ENCODE measurements at regions not wholly inside any gene's neighbourhood (a gene's known extent, or its start where the extent isn't known, plus 50 kb on each side); places are given as distances from the start of the nearest gene placed in this dataset.

- no peak overlapping the region for H3K4me3 ChIP-seq (ENCODE audit: low read depth, low read length)
- no peaks in the 10 kb centered on the region for H3K36me3 ChIP-seq (ENCODE audit: insufficient read depth)
- no peak for DNase-seq (ENCODE audit: extremely low spot score)
- H3K27ac ChIP-seq (ENCODE audit: low read depth): no peak overlapping the region
- peaks cover 1% of the 10 kb centered on the region for H3K4me1 ChIP-seq (ENCODE audit: insufficient read depth)
- 71% methylated on average over 8 of the region's 8 CpGs for WGBS
These were observed 106.8 kb upstream of the NECTIN1 start for GRCh38 chr11:119835753-119836152.

- H3K4me3 ChIP-seq (ENCODE audit: low read depth, low read length): no peak overlapping the region
- peak; percentile 51 for DNase-seq (ENCODE audit: extremely low spot score)
- 50% methylated on average over 11 of the region's 11 CpGs for WGBS
- H3K4me1 ChIP-seq (ENCODE audit: insufficient read depth): peaks cover 1% of the 10 kb centered on the region
- H3K27ac ChIP-seq (ENCODE audit: low read depth): no peak overlapping the region
- no peaks in the 10 kb centered on the region for H3K36me3 ChIP-seq (ENCODE audit: insufficient read depth)
These were observed 103.4 kb upstream of the NECTIN1 start for GRCh38 chr11:119832202-119832935.

- H3K36me3 ChIP-seq (ENCODE audit: insufficient read depth): no peaks in the 10 kb centered on the region
- H3K27ac ChIP-seq (ENCODE audit: low read depth): no peak overlapping the region
- no peak overlapping the region for H3K4me3 ChIP-seq (ENCODE audit: low read depth, low read length)
- DNase-seq (ENCODE audit: extremely low spot score): no peak
- 80% methylated on average over 7 of the region's 7 CpGs for WGBS
- H3K4me1 ChIP-seq (ENCODE audit: insufficient read depth): peaks cover 1% of the 10 kb centered on the region
These were observed 102.0 kb upstream of the NECTIN1 start for GRCh38 chr11:119831011-119831410.

GRCh38 chr11:119830400-119830799 lies 101.4 kb upstream of the NECTIN1 start:
- Histone ChIP-seq H3K36me3 (ENCODE audit: insufficient read depth) (no peaks in the 10 kb centered on the region), H3K27ac (ENCODE audit: low read depth) (no peak overlapping the region), H3K4me1 (ENCODE audit: insufficient read depth) (peaks cover 1% of the 10 kb centered on the region), H3K4me3 (ENCODE audit: low read depth, low read length) (no peak overlapping the region)
- WGBS: 90% methylated on average over 6 of the region's 6 CpGs
- DNase-seq (ENCODE audit: extremely low spot score): no peak

- no peak for DNase-seq (ENCODE audit: extremely low spot score)
- peaks cover 1% of the 10 kb centered on the region for H3K4me1 ChIP-seq (ENCODE audit: insufficient read depth)
- H3K36me3 ChIP-seq (ENCODE audit: insufficient read depth): no peaks in the 10 kb centered on the region
- no peak overlapping the region for H3K4me3 ChIP-seq (ENCODE audit: low read depth, low read length)
- WGBS: 61% methylated on average over 3 of the region's 3 CpGs
- no peak overlapping the region for H3K27ac ChIP-seq (ENCODE audit: low read depth)
These were observed 100.4 kb upstream of the NECTIN1 start for GRCh38 chr11:119829402-119829801.

GRCh38 chr11:119828819-119829218 lies 99.8 kb upstream of the NECTIN1 start:
- Histone ChIP-seq H3K4me3 (ENCODE audit: low read depth, low read length) (no peak overlapping the region), H3K4me1 (ENCODE audit: insufficient read depth) (peaks cover 1% of the 10 kb centered on the region), H3K36me3 (ENCODE audit: insufficient read depth) (no peaks in the 10 kb centered on the region), H3K27ac (ENCODE audit: low read depth) (no peak overlapping the region)
- 80% methylated on average over 2 of the region's 2 CpGs for WGBS
- no peak for DNase-seq (ENCODE audit: extremely low spot score)

- Histone ChIP-seq H3K36me3 (ENCODE audit: insufficient read depth) (no peaks in the 10 kb centered on the region), H3K4me3 (ENCODE audit: low read depth, low read length) (no peak overlapping the region), H3K4me1 (ENCODE audit: insufficient read depth) (peaks cover 1% of the 10 kb centered on the region), H3K27ac (ENCODE audit: low read depth) (no peak overlapping the region)
- no peak for DNase-seq (ENCODE audit: extremely low spot score)
- 85% methylated on average over 9 of the region's 9 CpGs for WGBS
These were observed 99.0 kb upstream of the NECTIN1 start for GRCh38 chr11:119828006-119828405.

GRCh38 chr11:119827113-119827512 lies 98.1 kb upstream of the NECTIN1 start:
- DNase-seq (ENCODE audit: extremely low spot score): no peak
- Histone ChIP-seq H3K4me1 (ENCODE audit: insufficient read depth) (no peaks in the 10 kb centered on the region), H3K27ac (ENCODE audit: low read depth) (no peak overlapping the region), H3K4me3 (ENCODE audit: low read depth, low read length) (no peak overlapping the region), H3K36me3 (ENCODE audit: insufficient read depth) (no peaks in the 10 kb centered on the region)
- WGBS: 8% methylated on average over 2 of the region's 2 CpGs

GRCh38 chr11:119823077-119823476 lies 94.1 kb upstream of the NECTIN1 start:
- DNase-seq (ENCODE audit: extremely low spot score): no peak

GRCh38 chr11:119816660-119817059 lies 87.7 kb upstream of the NECTIN1 start:
- H3K27ac ChIP-seq (ENCODE audit: low read depth): no peak overlapping the region
- no peak for DNase-seq (ENCODE audit: extremely low spot score)
- no peak overlapping the region for H3K4me3 ChIP-seq (ENCODE audit: low read depth, low read length)
- H3K4me1 ChIP-seq (ENCODE audit: insufficient read depth): no peaks in the 10 kb centered on the region
- no peaks in the 10 kb centered on the region for H3K36me3 ChIP-seq (ENCODE audit: insufficient read depth)
- WGBS: 57% methylated on average over 2 of the region's 2 CpGs

More at GRCh38 chr11:119823077-119823476, 94.1 kb upstream of the NECTIN1 start:
- H3K36me3 ChIP-seq (ENCODE audit: insufficient read depth): no peaks in the 10 kb centered on the region
- H3K4me1 ChIP-seq (ENCODE audit: insufficient read depth): no peaks in the 10 kb centered on the region
- H3K27ac ChIP-seq (ENCODE audit: low read depth): no peak overlapping the region
- WGBS: 85% methylated on average over 15 of the region's 15 CpGs
- H3K4me3 ChIP-seq (ENCODE audit: low read depth, low read length): no peak overlapping the region

- DNase-seq (ENCODE audit: extremely low spot score): no peak
- Histone ChIP-seq H3K36me3 (ENCODE audit: insufficient read depth) (no peaks in the 10 kb centered on the region), H3K4me1 (ENCODE audit: insufficient read depth) (no peaks in the 10 kb centered on the region), H3K27ac (ENCODE audit: low read depth) (no peak overlapping the region), H3K4me3 (ENCODE audit: low read depth, low read length) (no peak overlapping the region)
These were observed 85.8 kb upstream of the NECTIN1 start for GRCh38 chr11:119814766-119815165.

- WGBS: 90% methylated on average over 14 of the region's 14 CpGs
- H3K4me3 ChIP-seq (ENCODE audit: low read depth, low read length): no peak overlapping the region
- DNase-seq (ENCODE audit: extremely low spot score): no peak
- H3K36me3 ChIP-seq (ENCODE audit: insufficient read depth): no peaks in the 10 kb centered on the region
- H3K27ac ChIP-seq (ENCODE audit: low read depth): no peak overlapping the region
- no peaks in the 10 kb centered on the region for H3K4me1 ChIP-seq (ENCODE audit: insufficient read depth)
These were observed 81.7 kb upstream of the NECTIN1 start for GRCh38 chr11:119810478-119811232.

- Histone ChIP-seq H3K4me3 (ENCODE audit: low read depth, low read length) (no peak overlapping the region), H3K27ac (ENCODE audit: low read depth) (no peak overlapping the region), H3K4me1 (ENCODE audit: insufficient read depth) (no peaks in the 10 kb centered on the region), H3K36me3 (ENCODE audit: insufficient read depth) (no peaks in the 10 kb centered on the region)
- no peak for DNase-seq (ENCODE audit: extremely low spot score)
- WGBS: 62% methylated on average over 7 of the region's 7 CpGs
These were observed 80.3 kb upstream of the NECTIN1 start for GRCh38 chr11:119809346-119809745.
